ENCODE measurements at regions not wholly inside any gene's neighbourhood (a gene's known extent, or its start where the extent isn't known, plus 50 kb on each side); places are given as distances from the start of the nearest gene placed in this dataset.

DNA sequence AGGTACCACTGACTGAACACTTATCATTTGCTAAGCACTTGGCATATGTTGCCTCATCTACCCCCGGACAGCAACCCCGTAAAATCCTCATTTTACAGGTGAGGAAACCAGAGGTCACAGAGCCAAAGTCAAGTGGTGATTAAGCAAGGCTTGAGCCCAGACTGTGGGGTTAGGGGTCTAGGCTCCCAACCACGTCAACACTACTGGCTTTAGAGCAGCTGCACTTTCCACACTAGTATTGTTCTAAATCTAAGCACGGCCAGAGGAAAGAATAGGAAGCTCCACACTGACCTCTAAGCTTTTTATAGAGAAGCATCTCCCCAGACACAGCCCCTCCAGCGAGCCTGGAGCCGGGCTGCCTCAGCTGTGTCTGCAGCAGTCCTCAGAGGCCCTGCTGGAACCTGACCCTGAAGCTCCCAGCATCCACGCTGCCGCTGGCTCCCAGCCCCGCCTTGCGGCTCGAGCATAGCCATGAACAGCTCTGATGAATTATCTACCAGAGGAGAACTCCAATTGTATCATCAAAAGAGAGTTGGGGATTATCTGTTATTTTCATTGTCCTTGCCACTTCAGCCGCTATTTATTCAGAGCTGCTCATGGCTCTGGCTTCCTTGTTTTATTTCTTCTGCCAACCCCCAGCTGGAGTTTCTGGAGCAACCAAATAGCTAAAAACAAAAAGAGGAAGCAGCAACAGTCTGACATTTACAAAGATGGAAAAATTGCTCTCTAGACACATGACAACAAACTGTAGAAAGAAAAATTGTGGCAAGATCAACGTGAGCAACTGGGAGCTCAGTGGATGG lies 62.2 kb upstream of the RTN4 start:
- H3K79me2 ChIP-seq (ENCODE audit: insufficient read depth, low read length), result no peaks in the 10 kb centered on the region
- Mint-ChIP-seq H3K27me3 (ENCODE audit: low read depth) (peaks cover 1% of the 10 kb centered on the region; the same call in 1 of the 2 replicates), H3K9me3 (no peaks in the 10 kb centered on the region), H3K36me3 (ENCODE audit: insufficient read depth in 1 of 3, low read depth in 3 of 3) (no peaks in the 10 kb centered on the region; a peak in 1 of 7 replicates), H3K4me1 (peaks cover 19 to 21% of the 10 kb centered on the region in 2 experiments), H3K27ac (peak overlapping the region in 1 of 3 experiments; percentile 58; a peak in 4 of 7 replicates), H3K4me3 (no peak overlapping the region)
- H3K23ac ChIP-seq (ENCODE audit: insufficient read length, low read depth, low read length), result no peak overlapping the region
- no peaks in the 10 kb centered on the region for H3K79me1 ChIP-seq (ENCODE audit: insufficient read depth, low read depth, low read length, poor library complexity, severe bottlenecking)
- no peak overlapping the region for H2BK120ac ChIP-seq (ENCODE audit: low read depth, low read length, poor library complexity, severe bottlenecking)
- TF ChIP-seq, protein P1, sequence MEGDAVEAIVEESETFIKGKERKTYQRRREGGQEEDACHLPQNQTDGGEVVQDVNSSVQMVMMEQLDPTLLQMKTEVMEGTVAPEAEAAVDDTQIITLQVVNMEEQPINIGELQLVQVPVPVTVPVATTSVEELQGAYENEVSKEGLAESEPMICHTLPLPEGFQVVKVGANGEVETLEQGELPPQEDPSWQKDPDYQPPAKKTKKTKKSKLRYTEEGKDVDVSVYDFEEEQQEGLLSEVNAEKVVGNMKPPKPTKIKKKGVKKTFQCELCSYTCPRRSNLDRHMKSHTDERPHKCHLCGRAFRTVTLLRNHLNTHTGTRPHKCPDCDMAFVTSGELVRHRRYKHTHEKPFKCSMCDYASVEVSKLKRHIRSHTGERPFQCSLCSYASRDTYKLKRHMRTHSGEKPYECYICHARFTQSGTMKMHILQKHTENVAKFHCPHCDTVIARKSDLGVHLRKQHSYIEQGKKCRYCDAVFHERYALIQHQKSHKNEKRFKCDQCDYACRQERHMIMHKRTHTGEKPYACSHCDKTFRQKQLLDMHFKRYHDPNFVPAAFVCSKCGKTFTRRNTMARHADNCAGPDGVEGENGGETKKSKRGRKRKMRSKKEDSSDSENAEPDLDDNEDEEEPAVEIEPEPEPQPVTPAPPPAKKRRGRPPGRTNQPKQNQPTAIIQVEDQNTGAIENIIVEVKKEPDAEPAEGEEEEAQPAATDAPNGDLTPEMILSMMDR (conservative IDR thresholded peaks at IDR 0.05), result no peak
- no peaks in the 10 kb centered on the region for H3K27me3 ChIP-seq (ENCODE audit: insufficient read depth, low read length)
- no peak overlapping the region for H3T11ph ChIP-seq (ENCODE audit: low read length)
- no peak overlapping the region for H2AK5ac ChIP-seq (ENCODE audit: insufficient read length, low read length)
- H4K20me1 ChIP-seq (ENCODE audit: control insufficient read depth, insufficient read depth, insufficient read length), result no peaks in the 10 kb centered on the region
- H3K18ac ChIP-seq (ENCODE audit: insufficient read length, low read depth, low read length), result peak overlapping the region; percentile 9
- H3K14ac ChIP-seq (ENCODE audit: insufficient read depth, low read length), result no peak overlapping the region
- no peak overlapping the region for H3K9ac ChIP-seq (ENCODE audit: extremely low read depth, insufficient read length, low read length)
- H3K4me2 ChIP-seq (ENCODE audit: insufficient read depth, insufficient read length, low read length), result no peak overlapping the region
- H2AFZ ChIP-seq (ENCODE audit: low read length), result no peak overlapping the region
- H4K8ac ChIP-seq (replicated peaks; ENCODE audit: insufficient read length, low read depth, low read length), result no peak overlapping the region
- H3K4ac ChIP-seq (ENCODE audit: low read depth, low read length), result no peak overlapping the region
- H3K4me1 ChIP-seq (ENCODE audit: insufficient read depth, low read length), result peaks cover 6% of the 10 kb centered on the region; the same call in 1 of the 2 replicates
- no CpG with 5 or more reads among the region's 13 CpGs for WGBS (ENCODE audit: extremely low coverage, insufficient read length, low lambda C conversion rate)
- no peak for DNase-seq
- no peak overlapping the region for H2BK15ac ChIP-seq (ENCODE audit: low read depth, low read length)
- no peak overlapping the region for H4K5ac ChIP-seq (ENCODE audit: insufficient read length, low read depth, low read length)
- no peaks in the 10 kb centered on the region for H3K9me3 ChIP-seq (ENCODE audit: control insufficient read depth, low read depth, low read length)
- H3K23me2 ChIP-seq (ENCODE audit: insufficient read length, low read depth, low read length, poor library complexity, severe bottlenecking), result no peaks in the 10 kb centered on the region
- no peak overlapping the region for H2BK5ac ChIP-seq (ENCODE audit: insufficient read length, low read length)
- no peak overlapping the region for H3K56ac ChIP-seq (ENCODE audit: insufficient read length, low read depth, low read length)
- H3K27ac ChIP-seq (ENCODE audit: insufficient read length, low read depth, low read length), result no peak overlapping the region
- no peak overlapping the region for H2BK20ac ChIP-seq (ENCODE audit: low read depth, low read length, poor library complexity, severe bottlenecking)
- no peak overlapping the region for H2BK12ac ChIP-seq (ENCODE audit: insufficient read length, low read depth, low read length)
- no peak overlapping the region for H4K91ac ChIP-seq (ENCODE audit: insufficient read length, low read depth, low read length)
